BE2C (cell line): ENCODE measurements at regions not wholly inside any gene's neighbourhood (a gene's known extent, or its start where the extent isn't known, plus 50 kb on each side); places are given as distances from the start of the nearest gene placed in this dataset.
"Not testable (repeated sequence)": the region's sequence is repeated elsewhere in the genome, so short reads cannot be mapped to it uniquely, and the experiment has no call there.

Experiments
- DNase-seq: peaks from one replicate; pipeline ENCODE4 v3.0.0-alpha.2; 2020
- H3K27me3 ChIP-seq: fragments of 250-450 bp; sonication (Bioruptor Pico); 2 replicates; pipeline ENCODE4 v1.5.1; 2020; ENCODE audit warnings: mild to moderate bottlenecking
- H3K36me3 ChIP-seq: fragments of 250-450 bp; sonication (Bioruptor Pico); 2 replicates; pipeline ENCODE4 v1.5.1; 2020; ENCODE audit warnings: mild to moderate bottlenecking
- H3K4me1 ChIP-seq: fragments of 250-450 bp; sonication (Bioruptor Pico); 2 replicates; pipeline ENCODE4 v1.5.1; 2020
- H3K4me3 ChIP-seq: 2 replicates; pipeline ENCODE4 v1.5.1; 2011; ENCODE audit warnings: low read depth, low read length
- H3K9me3 ChIP-seq: fragments of 250-450 bp; sonication (Bioruptor Pico); 2 replicates; pipeline ENCODE4 v1.5.1; 2020
- CTCF ChIP-seq: IDR thresholded peaks from 2 replicates; pipeline ENCODE4 v1.5.1; 2012; ENCODE audit warnings: mild to moderate bottlenecking, low read depth, low read length

- DNase-seq: no peak
- Histone ChIP-seq H3K36me3 (no peaks in the 10 kb centered on the region), H3K4me3 (no peak overlapping the region)
Measured at GRCh38 chr9:97179616-97180015, 127.8 kb upstream of the CCDC180 start.

GRCh38 chr9:97176206-97176605, 131.3 kb upstream of the CCDC180 start:
- no peak overlapping the region for H3K4me3 ChIP-seq
- DNase-seq: peak; percentile 69
- no peaks in the 10 kb centered on the region for H3K4me1 ChIP-seq
- H3K27me3 ChIP-seq: peaks cover 18% of the 10 kb centered on the region
- TF ChIP-seq CTCF: no peak
- no peaks in the 10 kb centered on the region for H3K36me3 ChIP-seq
- no peaks in the 10 kb centered on the region for H3K9me3 ChIP-seq

More at GRCh38 chr9:97179616-97180015, 127.8 kb upstream of the CCDC180 start:
- Histone ChIP-seq H3K9me3 (no peaks in the 10 kb centered on the region), H3K27me3 (peaks cover 19% of the 10 kb centered on the region), H3K4me1 (no peaks in the 10 kb centered on the region)
- TF ChIP-seq CTCF: no peak

- H3K27me3 ChIP-seq, H3K4me3 ChIP-seq, H3K4me1 ChIP-seq, H3K36me3 ChIP-seq, H3K9me3 ChIP-seq: not testable (repeated sequence)
- peak; percentile 34 for DNase-seq
Measured at GRCh38 chr9:97168174-97168573, 129.2 kb upstream of the CTSV start.

- not testable (repeated sequence) for H3K36me3 ChIP-seq, H3K9me3 ChIP-seq, H3K4me3 ChIP-seq, H3K4me1 ChIP-seq, H3K27me3 ChIP-seq, DNase-seq
Measured at GRCh38 chr9:97166496-97167138, 127.7 kb upstream of the CTSV start.

GRCh38 chr9:97160255-97160654, 121.3 kb upstream of the CTSV start:
- Histone ChIP-seq H3K27me3 (no peaks in the 10 kb centered on the region), H3K9me3 (no peaks in the 10 kb centered on the region), H3K4me3 (no peak overlapping the region), H3K36me3 (no peaks in the 10 kb centered on the region), H3K4me1 (no peaks in the 10 kb centered on the region)
- DNase-seq: no peak
- TF ChIP-seq CTCF: no peak

GRCh38 chr9:97158722-97159121, 119.8 kb upstream of the CTSV start:
- H3K9me3 ChIP-seq, H3K36me3 ChIP-seq, DNase-seq, H3K4me1 ChIP-seq, H3K27me3 ChIP-seq, H3K4me3 ChIP-seq: not testable (repeated sequence)

GRCh38 chr9:97155441-97155840, 116.5 kb upstream of the CTSV start:
- not testable (repeated sequence) for H3K9me3 ChIP-seq, H3K27me3 ChIP-seq, DNase-seq, H3K36me3 ChIP-seq, H3K4me3 ChIP-seq, H3K4me1 ChIP-seq

- Histone ChIP-seq H3K27me3 (no peaks in the 10 kb centered on the region), H3K9me3 (no peaks in the 10 kb centered on the region), H3K4me3 (no peak overlapping the region), H3K36me3 (no peaks in the 10 kb centered on the region), H3K4me1 (no peaks in the 10 kb centered on the region)
- no peak for TF ChIP-seq CTCF
- DNase-seq: no peak
Measured at GRCh38 chr9:97153967-97154366, 115.0 kb upstream of the CTSV start.

- not testable (repeated sequence) for H3K4me3 ChIP-seq, H3K9me3 ChIP-seq, H3K4me1 ChIP-seq, H3K36me3 ChIP-seq, DNase-seq, H3K27me3 ChIP-seq
Measured at GRCh38 chr9:97153160-97153559, 114.2 kb upstream of the CTSV start.

- DNase-seq, H3K27me3 ChIP-seq, H3K4me1 ChIP-seq, H3K36me3 ChIP-seq, H3K9me3 ChIP-seq, H3K4me3 ChIP-seq: not testable (repeated sequence)
Measured at GRCh38 chr9:97150471-97150870, 111.5 kb upstream of the CTSV start.

GRCh38 chr9:97148428-97148827, 109.5 kb upstream of the CTSV start:
- H3K4me3 ChIP-seq, H3K9me3 ChIP-seq, H3K4me1 ChIP-seq, H3K36me3 ChIP-seq, DNase-seq, H3K27me3 ChIP-seq: not testable (repeated sequence)

- H3K9me3 ChIP-seq, H3K27me3 ChIP-seq, DNase-seq, H3K4me3 ChIP-seq, H3K36me3 ChIP-seq, H3K4me1 ChIP-seq: not testable (repeated sequence)
Measured at GRCh38 chr9:97145680-97146079, 106.7 kb upstream of the CTSV start.
